ENCODE measurements at regions not wholly inside any gene's neighbourhood (a gene's known extent, or its start where the extent isn't known, plus 50 kb on each side); places are given as distances from the start of the nearest gene placed in this dataset.
"Not testable (repeated sequence)": the region's sequence is repeated elsewhere in the genome, so short reads cannot be mapped to it uniquely, and the experiment has no call there.

DNA sequence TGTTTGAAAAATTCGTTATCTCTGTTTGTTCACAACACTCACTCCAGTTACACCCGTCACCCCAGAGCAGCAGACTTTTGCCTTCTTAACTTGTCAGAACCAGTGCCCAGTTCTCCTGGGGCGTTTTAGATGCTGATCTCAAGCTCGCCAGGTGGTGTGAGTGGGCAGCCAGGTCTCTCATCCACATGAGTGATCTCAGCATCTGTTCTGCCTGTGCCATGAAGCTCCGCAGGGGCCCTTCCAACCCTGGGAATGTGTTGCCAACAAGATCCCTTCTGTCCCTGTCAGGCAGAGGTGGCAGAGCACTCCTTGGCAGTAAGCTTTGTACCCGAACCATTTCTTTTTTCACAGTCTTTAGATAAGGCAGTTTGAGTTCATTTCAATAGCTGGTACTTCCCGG lies 896.5 kb downstream of the UQCRFS1 start:
- in situ Hi-C loops (cut with MboI; ENCODE audit: low sequenced_read_pairs) = no loop called here

DNA sequence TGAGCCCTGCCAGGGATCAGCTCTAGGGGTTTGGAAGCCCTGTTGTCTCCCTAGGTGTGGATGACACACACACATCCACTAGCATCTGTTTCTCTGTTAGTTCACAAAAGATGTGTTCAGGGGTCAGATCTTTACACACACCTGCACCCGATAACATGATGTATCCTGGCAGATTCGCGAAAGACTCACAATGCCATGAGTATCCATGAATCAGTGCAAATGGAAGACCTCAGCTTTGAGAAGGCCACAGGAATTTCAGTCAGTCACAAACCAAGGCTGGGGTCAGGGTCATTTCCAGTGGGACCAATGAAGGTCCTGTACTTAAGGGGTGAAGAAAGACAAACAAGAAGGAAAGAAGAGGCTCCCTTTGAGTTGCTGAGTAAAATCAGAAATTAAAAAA lies 898.2 kb downstream of the UQCRFS1 start:
- in situ Hi-C loops (cut with MboI; ENCODE audit: low sequenced_read_pairs) = no loop called here

DNA sequence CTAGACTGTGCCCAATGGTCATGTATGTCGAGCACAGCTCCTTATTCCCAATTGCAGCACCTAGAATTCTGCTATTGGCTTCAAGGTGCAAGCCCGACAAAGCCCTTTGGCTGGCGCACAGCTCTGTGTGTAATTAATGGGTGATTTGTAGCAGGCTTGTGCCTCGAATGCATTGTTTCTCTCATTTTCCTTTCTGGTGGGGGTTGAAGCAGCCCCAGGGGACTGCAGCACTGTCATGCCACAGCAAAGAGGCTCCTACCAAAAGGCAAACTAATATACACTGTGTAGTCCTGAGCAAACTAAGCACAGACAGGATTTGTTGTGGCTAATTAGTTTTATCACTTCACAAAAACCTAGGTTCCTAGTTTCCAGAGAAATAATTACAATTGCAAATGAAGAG lies 898.7 kb downstream of the UQCRFS1 start:
- in situ Hi-C loops (cut with MboI; ENCODE audit: low sequenced_read_pairs) = no loop called here

DNA sequence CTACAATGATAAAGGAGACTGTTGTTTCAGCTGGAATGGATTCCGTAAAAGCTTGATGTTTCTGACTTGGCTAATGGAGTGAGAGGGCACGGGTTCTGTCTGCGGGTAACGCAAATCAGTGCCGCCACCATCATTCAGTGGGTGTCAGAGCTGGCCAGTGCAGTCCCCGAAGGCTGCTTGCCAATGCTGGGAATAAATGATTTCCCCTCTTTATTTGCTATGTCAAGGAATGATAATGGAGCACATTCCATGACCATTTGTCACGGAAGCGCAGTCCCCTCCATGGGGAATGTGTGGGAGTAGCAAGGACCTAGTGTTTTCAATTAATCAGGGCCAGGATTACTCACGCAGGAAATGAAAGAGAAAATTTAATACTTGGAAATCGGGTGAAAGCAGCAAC lies 899.3 kb downstream of the UQCRFS1 start:
- in situ Hi-C loops (cut with MboI; ENCODE audit: low sequenced_read_pairs) = no loop called here

DNA sequence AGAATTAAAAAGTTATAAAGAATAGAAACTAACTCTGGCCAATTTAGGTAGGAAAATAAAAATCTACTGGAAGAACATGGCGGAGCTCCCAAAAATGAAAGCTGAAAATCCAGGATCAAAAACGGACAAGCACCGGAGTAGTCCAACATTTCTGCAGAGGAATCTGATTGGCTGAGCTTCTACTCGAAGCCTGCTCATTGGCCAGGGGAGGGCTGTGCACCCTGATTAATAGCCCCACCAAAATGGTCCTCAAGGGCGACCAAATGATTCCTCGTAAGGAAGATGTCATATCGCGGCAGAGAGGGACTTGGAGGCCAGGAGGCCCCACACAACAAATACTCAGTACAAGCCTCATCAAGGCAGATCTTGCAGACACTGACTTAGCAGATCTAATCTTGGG lies 900.7 kb downstream of the UQCRFS1 start:
- in situ Hi-C loops (cut with MboI; ENCODE audit: low sequenced_read_pairs) = no loop called here

DNA sequence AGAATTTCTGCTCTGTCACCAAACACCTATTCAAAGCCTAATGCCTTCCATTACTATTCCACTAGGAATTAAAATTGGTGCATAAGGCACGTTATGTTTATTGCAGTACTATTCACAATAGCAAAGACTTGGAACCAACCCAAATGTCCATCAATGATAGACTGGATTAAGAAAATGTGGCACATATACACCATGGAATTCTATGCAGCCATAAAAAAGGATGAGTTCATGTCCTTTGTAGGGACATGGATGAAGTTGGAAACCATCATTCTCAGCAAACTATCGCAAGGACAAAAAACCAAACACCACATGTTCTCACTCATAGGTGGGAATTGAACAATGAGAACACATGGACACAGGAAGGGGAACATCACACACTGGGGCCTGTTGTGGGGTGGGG lies 902.1 kb downstream of the UQCRFS1 start:
- in situ Hi-C loops (cut with MboI; ENCODE audit: low sequenced_read_pairs) = not testable (repeated sequence)

DNA sequence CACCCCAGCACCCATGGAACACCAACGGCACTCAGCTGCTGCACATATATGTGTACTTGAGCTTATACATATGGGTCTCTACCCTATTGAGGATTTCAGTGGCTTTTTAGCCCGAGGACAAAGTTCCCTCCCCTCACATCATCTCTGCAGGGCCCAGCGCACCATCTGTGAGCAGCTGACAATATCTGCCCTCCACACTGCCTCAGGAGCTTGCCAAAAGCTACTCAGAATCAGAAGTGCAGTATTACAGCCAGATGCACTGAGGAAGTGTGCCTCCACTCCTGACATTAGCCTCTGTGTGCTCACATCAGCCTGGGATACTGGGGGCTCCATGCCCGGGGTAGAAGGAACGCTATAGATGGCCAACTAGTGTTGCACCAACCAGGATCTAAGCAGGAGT lies 903.9 kb downstream of the UQCRFS1 start:
- in situ Hi-C loops (cut with MboI; ENCODE audit: low sequenced_read_pairs) = no loop called here

DNA sequence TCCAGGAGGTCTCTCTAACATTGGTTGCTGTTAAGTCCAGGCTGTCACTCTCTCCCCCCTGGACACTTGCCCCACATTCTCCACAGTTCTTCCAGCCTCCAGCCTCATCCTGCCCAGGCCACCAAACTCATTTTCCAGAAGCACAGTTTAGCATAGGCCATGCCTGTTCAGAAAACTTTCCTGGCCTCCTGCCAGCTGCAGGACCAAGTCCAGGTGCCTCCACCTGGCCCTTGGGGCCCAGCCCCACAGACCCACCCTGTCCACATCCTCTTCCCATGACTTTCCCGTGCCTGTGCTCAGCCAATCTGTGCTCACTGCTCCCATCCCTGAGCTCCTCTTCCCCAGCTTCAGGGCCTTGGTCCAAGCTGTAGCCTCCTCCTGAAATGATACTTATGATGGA lies 905.0 kb downstream of the UQCRFS1 start:
- in situ Hi-C loops (cut with MboI; ENCODE audit: low sequenced_read_pairs) = no loop called here

DNA sequence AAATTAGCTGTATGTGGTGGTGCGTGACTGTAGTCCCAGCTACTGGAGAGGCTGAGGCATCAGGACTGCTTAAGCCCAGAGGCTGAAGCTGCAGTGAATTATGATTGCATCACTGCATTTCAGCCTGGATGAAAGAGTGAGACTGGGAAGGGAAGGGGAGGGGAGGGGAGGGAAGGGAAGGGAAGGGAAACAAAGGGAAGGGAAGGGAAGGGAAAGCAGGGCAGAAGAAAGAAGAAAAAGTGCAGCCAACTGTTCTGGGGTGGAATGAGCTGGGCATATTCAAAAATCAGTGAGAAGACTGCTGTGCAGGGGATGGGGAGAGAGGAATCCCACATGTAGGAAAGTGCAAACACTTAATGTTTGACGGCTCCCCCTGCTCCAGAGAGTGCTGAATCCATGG lies 905.5 kb downstream of the UQCRFS1 start:
- in situ Hi-C loops (cut with MboI; ENCODE audit: low sequenced_read_pairs) = no loop called here

DNA sequence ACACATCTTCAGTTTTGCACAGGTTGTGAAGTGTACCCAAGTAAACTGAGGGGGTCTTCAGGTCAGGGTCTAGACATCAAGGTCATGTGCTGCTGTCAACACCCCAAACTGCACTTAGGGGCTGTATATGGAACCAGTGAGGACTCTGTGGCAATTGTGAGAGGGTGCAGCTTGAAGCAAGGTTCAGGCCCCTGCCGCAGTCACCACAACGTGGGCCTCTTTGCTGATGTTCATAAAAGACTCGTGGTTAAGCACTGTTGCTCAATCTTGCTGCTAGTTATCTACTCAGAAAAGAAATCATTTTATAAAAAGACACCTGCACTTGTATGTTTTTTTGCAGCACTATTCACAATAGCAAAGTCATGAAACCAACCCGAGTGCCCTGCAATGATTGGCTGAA lies 907.4 kb downstream of the UQCRFS1 start:
- in situ Hi-C loops (cut with MboI; ENCODE audit: low sequenced_read_pairs) = no loop called here

DNA sequence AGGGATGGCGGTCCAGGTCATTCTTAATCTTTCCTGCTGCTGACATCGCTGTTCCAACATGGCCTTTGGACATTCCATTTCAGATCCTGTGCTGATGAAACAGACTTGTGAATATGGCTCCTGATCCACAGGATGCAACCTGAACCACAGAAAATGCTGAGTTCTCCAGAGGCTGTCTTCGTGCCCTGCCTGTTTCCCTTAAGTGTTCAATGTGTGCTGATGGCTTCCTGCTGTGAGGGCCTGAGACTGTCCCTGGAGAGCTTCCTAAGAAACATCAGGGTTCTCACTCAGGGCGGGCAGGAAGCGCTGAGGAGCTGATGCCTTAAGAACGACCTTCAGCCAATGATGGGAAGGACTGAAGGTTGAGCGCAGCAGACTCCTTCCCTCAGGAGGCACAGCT lies 909.4 kb downstream of the UQCRFS1 start:
- in situ Hi-C loops (cut with MboI; ENCODE audit: low sequenced_read_pairs) = no loop called here

DNA sequence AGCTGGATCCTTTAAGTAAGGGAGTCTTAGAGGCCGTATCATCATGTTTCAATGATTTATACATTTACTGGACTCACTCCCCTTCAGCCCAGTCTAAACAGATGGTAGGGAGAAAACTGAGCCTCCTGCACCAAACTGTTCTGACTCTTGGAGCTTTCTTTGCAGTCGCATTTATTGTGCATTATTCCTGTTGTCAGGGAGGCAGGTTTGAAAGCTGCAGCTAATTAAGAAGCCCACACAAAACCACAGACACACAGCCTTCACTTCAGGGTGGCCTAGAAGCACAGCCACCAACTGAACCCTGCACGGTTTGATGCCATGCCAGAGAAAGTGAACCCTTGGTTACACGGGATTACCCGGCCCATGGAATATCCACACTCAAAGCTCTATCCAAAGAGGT lies 911.0 kb downstream of the UQCRFS1 start:
- in situ Hi-C loops (cut with MboI; ENCODE audit: low sequenced_read_pairs) = no loop called here

DNA sequence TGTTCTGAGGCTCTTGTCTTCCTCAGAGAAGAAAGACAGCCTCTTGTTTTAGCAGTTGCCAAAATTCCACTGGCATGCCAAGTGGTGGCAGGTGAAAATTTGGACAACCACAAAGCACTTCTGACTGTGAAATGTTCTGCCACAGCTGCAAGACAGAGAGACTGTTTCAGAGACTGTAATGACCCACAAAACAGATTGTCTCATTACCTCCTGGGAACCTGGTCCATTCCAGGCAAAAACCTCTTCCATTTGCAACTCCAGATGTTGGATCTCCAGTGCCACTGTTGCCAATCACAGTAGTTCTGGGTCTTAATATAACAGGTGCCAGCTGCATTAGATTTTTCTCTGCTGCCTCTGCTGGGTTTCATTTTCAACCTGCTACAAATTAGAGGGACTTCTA lies 911.5 kb downstream of the UQCRFS1 start:
- in situ Hi-C loops (cut with MboI; ENCODE audit: low sequenced_read_pairs) = no loop called here

DNA sequence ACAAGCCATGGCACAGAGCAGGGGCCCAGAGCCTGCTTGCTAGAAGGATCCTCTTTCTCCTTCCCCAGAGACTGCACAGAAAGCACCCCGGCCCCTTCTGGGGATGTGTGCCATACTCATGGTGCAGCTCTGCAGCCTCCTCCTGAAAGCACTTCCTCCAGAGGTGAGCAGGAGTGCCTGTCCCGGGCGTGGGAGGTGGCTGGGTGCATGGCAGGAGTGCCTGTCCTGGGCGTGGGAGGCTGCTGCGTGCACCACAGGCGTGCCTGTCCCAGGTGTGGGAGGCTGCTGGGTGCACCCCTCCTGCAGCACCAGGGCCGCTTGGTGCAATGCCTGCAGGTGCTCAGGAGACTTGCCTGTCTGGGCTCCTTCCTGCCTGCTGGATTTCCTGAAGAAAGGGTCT lies 913.3 kb downstream of the UQCRFS1 start:
- in situ Hi-C loops (cut with MboI; ENCODE audit: low sequenced_read_pairs) = no loop called here

DNA sequence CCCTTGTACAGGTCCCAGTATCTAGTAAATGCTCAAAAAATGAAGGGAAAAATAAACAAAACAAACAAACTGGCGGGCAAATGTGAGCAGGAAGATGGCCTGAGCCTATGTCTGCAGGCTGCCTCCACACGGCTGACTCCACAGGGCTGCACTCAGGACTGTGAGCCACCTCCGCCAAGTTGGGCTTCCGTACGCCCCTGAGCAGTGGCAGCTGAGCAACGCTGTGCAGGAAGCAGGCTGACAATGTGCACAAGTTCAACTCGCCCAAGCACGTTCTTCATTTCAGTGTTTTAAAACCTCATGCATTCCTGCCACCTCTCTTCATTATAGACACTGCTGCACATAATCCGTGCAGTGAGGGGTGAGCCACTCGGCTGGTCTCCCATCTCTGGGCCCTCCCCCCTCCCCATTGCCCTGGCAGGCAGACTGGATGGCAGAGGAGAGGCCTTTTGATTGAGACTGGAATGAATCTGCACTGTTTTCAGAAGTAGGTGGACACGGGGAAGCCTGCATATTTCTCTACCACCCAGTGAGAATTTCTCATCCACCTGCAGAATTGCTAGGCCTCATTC lies 915.3 kb downstream of the UQCRFS1 start:
- in situ Hi-C loops (cut with MboI; ENCODE audit: low sequenced_read_pairs) = no loop called here

DNA sequence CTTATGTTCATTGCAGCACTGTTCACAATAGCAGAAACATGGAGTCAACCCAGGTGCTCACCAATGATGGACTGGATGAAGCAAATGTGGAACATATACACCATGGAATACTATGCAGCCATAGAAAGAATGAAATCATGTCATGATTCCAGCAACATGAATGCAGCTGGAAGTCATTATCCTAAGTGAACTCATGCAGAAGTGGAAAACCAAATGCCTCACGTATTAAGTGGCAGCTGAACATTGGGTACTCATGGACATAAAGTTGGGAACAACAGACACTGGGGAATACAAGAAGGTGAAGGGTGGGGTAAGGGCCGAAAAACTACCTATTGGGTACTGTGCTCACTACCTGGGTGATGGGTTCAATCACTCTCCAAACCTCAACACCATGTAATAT lies 915.9 kb downstream of the UQCRFS1 start:
- in situ Hi-C loops (cut with MboI; ENCODE audit: low sequenced_read_pairs) = no loop called here

DNA sequence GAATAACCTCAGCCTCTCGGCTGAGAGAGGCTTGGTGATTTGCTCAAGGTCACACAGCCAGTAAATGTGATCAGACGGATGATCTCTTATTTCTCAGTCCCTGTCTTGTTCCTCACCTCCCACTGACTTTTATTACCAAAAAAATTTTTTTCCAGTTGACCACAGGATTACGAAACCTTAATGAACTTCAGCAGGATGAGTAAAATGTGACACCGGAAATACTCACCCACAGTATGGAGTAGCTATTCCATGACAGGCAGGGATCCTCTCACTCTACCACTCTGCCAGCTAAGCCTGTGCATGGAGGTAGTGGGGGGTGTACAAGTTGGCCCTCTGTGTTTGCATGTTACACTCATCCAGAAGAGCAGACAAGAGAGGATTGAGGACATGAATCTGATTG lies 916.4 kb downstream of the UQCRFS1 start:
- in situ Hi-C loops (cut with MboI; ENCODE audit: low sequenced_read_pairs) = no loop called here

DNA sequence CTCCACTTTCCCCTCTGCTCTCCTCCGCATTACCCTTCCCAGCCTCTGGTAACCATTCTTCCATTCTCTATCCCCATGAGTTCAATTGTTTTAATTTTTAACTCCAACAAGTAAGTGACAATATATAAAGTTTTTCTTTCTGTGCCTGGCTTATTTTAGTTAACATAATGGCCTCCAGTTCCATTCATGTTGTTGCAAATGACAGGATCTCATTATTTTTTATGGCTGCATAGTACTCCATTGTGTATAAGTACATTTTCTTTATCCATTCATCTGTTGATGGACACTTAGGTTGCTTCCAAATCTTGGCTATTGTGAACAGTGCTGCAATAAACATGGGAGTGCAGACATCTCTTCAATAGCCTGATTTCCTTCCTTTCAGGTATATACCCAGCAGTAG lies 918.0 kb downstream of the UQCRFS1 start:
- in situ Hi-C loops (cut with MboI; ENCODE audit: low sequenced_read_pairs) = not testable (repeated sequence)

DNA sequence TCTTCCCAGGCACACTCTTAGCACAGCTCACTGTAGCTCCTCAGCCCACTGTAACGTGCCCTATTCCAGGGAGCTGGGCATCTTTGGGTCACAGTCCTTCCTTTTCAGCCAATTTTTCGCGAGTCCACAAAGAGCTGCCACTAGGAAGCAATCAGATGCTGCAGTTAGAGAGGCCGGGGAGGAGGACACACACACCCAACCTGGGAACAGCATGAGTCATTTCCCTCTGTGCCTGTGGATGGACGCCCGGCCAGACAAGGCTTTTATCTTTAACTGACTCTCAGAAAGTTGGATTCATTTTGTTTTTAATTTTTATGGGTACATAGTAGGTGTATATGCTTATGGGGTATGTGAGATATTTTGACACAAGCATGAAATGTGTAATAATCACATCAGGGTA lies 918.6 kb downstream of the UQCRFS1 start:
- in situ Hi-C loops (cut with MboI; ENCODE audit: low sequenced_read_pairs) = no loop called here

DNA sequence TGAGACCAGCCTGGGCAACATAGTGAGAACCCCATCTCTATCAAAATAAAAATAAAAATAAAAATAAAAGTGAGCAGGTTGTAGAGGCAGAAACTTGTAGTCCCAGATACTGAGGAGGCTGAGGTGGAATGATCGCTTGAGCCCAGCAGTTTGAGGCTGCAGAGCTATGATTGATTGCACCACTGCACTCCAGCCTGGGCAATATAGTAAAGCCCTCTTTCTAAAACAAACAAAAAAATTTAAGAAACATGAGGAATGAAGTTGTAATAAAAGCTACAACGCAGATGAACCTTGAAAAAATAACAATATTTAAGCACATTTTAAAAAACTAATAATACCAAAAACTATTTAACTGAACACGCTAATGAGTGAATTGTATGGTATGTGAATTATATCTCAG lies 919.3 kb downstream of the UQCRFS1 start:
- in situ Hi-C loops (cut with MboI; ENCODE audit: low sequenced_read_pairs) = no loop called here

DNA sequence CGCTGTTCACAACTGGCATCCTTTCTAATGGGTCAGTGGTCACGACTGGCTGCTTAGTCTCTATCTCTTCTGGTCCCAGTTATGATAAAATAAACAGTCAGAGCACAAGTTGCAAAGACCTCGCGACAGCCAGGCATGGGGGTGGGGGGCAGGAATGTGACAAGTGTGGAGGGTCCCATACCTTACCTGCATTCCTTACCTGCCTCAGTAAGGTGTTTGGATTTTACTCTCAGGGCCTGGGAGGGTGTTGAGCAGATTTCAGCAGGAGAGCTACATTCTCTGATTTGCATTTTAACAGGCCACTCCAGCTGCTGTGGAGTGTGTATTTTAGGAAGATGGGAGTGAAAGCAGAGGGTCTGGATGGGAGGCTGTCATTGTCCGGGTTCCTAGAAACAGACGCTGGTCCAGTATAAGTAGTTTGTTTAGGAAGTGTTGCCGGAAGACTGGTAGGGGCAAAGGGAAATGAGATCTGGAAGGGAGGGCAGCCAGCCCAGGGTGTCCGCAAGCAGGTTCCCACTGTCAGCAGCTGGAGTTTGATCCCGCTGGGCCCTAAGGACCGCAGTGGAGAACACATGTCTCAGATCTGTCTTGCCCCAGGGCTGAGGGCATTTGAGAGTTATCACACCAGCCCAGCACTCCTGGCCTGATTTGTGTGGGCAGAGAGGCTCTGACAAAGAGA lies 920.0 kb downstream of the UQCRFS1 start:
- in situ Hi-C loops (cut with MboI; ENCODE audit: low sequenced_read_pairs) = no loop called here

DNA sequence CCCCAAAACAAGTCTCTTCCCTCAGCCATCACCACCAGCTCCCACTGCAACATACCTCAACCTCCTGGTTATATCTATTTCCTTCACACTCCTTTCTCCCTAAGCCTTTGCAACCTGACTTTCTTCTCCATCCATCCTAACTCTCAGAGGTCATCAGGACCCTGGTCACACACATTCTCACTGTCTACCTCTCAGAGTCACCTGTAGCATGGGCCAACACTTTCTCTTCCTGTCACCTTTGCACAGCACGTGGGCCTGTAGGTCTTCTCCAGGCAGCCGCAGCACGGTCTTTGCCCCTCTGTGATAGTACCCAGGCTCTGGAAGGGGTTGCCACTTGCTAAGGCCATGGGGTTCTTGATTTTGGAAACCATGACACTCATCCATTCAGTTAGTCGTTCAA lies 921.1 kb downstream of the UQCRFS1 start:
- in situ Hi-C loops (cut with MboI; ENCODE audit: low sequenced_read_pairs) = no loop called here

DNA sequence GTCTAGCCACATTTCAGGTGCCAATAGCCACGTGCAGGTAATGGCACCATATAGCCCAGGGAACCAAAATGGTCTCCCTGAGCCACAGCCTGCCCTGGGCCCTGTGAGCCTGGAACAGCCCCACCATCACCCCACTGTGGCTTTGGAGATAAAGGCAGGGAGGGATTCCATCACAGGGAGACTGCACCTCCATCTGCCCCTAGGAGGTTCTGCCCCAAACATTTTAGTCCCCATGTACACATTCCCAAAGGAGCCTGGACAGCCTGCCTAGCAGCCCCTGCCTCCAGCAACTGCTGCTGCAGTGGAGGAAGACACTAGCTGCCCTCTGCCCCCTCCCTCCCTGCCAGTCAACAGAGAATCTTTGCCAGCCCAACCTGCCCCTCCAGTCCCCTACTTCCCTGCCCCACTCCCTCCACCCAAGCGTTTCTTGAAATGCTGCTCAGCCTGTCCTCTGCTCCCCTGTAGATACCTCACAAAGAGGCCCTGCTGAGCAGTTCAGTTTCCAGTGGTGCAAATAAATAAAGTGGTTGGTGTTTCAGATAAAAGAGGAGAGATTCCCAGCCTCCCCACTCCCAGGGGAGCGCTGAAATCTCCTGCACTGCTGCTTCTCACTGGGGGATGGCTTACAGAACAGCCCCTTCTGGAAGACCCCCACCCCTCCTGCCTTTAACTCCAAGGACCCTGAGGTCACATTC lies 921.8 kb downstream of the UQCRFS1 start:
- in situ Hi-C loops (cut with MboI; ENCODE audit: low sequenced_read_pairs) = no loop called here

All from HL-60/S4 treated with phorbol 12-myristate 13-acetate at 8.2 ng/mL for 4 days and 3 days (cell line).